Astrocyte (in vitro differentiated cells and primary cell): ENCODE measurements at regions not wholly inside any gene's neighbourhood (a gene's known extent, or its start where the extent isn't known, plus 50 kb on each side); places are given as distances from the start of the nearest gene placed in this dataset.

Experiments
- DNase-seq: peaks from one replicate; pipeline ENCODE4 v3.0.0-alpha.2; 2010; ENCODE audit warnings: low read depth
- FAIRE-seq: peaks from 2 replicates; lab custom pipeline; 2011; peaks lifted over from hg19 to GRCh38; lab: Jason Lieb, UNC
- H2AFZ ChIP-seq: 2 replicates; pipeline ENCODE4 v1.6.0; 2012; ENCODE audit warnings: low read depth, low read length, inconsistent platforms
- H3K27ac ChIP-seq: 2 replicates; pipeline ENCODE4 v1.5.1; 2011; ENCODE audit warnings: low read depth, low read length, inconsistent platforms
- H3K27me3 ChIP-seq: 2 replicates; pipeline ENCODE4 v1.6.0; 2011; ENCODE audit warnings: low read length, inconsistent platforms; ENCODE audit not compliant: insufficient read depth
- H3K36me3 ChIP-seq: 2 replicates; pipeline ENCODE4 v1.5.1; 2011; ENCODE audit warnings: low read length, inconsistent platforms; ENCODE audit not compliant: insufficient read depth
- H3K4me1 ChIP-seq: 2 replicates; pipeline ENCODE4 v1.5.1; 2011; ENCODE audit warnings: low read length, inconsistent platforms; ENCODE audit not compliant: insufficient read depth
- H3K4me2 ChIP-seq: 2 replicates; pipeline ENCODE4 v1.6.0; 2012; ENCODE audit warnings: low read length, inconsistent platforms
- H3K4me3 ChIP-seq: 2 replicates; pipeline ENCODE4 v1.5.1; 2011; ENCODE audit warnings: low read depth, mild to moderate bottlenecking, low read length, inconsistent platforms; ENCODE audit not compliant: insufficient read depth
- H3K79me2 ChIP-seq: 2 replicates; pipeline ENCODE4 v1.6.0; 2012; ENCODE audit warnings: mild to moderate bottlenecking, low read length, inconsistent platforms; ENCODE audit not compliant: insufficient read depth
- H3K9ac ChIP-seq: 2 replicates; pipeline ENCODE4 v1.6.0; 2012; ENCODE audit warnings: mild to moderate bottlenecking, low read length, inconsistent platforms
- H3K9me3 ChIP-seq: 2 replicates; pipeline ENCODE4 v1.5.1; 2012; ENCODE audit warnings: low read depth, mild to moderate bottlenecking, low read length, inconsistent platforms; ENCODE audit not compliant: insufficient read depth
- H4K20me1 ChIP-seq: 2 replicates; pipeline ENCODE4 v1.6.0; 2012; ENCODE audit warnings: low read length, inconsistent platforms; ENCODE audit not compliant: insufficient read depth
- H3K27ac Mint-ChIP-seq: one replicate; pipeline ENCODE4 v1.8.0; 2021; ENCODE audit warnings: mild to moderate bottlenecking, mixed read lengths; ENCODE audit not compliant: unreplicated experiment
- H3K27me3 Mint-ChIP-seq: one replicate; pipeline ENCODE4 v1.8.0; 2021; ENCODE audit warnings: low read depth, mixed read lengths; ENCODE audit not compliant: unreplicated experiment
- H3K36me3 Mint-ChIP-seq: one replicate; pipeline ENCODE4 v1.8.0; 2021; ENCODE audit warnings: low read depth, mixed read lengths; ENCODE audit not compliant: unreplicated experiment
- H3K4me1 Mint-ChIP-seq: one replicate; pipeline ENCODE4 v1.8.0; 2021; ENCODE audit warnings: low read depth, mixed read lengths; ENCODE audit not compliant: unreplicated experiment
- H3K4me3 Mint-ChIP-seq: one replicate; pipeline ENCODE4 v1.8.0; 2021; ENCODE audit warnings: mild to moderate bottlenecking, moderate library complexity, mixed read lengths; ENCODE audit not compliant: unreplicated experiment
- H3K9me3 Mint-ChIP-seq: one replicate; pipeline ENCODE4 v1.8.0; 2021; ENCODE audit warnings: mild to moderate bottlenecking, mixed read lengths; ENCODE audit not compliant: unreplicated experiment
- CTCF ChIP-seq: IDR thresholded peaks from 2 replicates; pipeline ENCODE4 v1.5.1; 2011; ENCODE audit warnings: low read depth, mild to moderate bottlenecking, inconsistent platforms, low read length, moderate library complexity; ENCODE audit not compliant: insufficient read depth
- EZH2 ChIP-seq: IDR thresholded peaks from 2 replicates; pipeline ENCODE4 v1.6.1; 2012; ENCODE audit warnings: mild to moderate bottlenecking, low read length, inconsistent platforms; ENCODE audit not compliant: insufficient read depth

GRCh38 chr3:36165509-36166290 is 214.6 kb upstream of the STAC start:
- FAIRE-seq = no peak

GRCh38 chr3:36166477-36166876 is 213.8 kb upstream of the STAC start:
- Histone ChIP-seq H3K4me2 (peak overlapping the region; percentile 37), H3K27me3 (no peaks in the 10 kb centered on the region), H3K9ac (no peak overlapping the region), H4K20me1 (no peaks in the 10 kb centered on the region), H3K27ac (peak overlapping the region; percentile 14), H3K36me3 (no peaks in the 10 kb centered on the region), H3K79me2 (no peaks in the 10 kb centered on the region), H3K4me3 (no peak overlapping the region), H2AFZ (no peak overlapping the region), H3K9me3 (no peaks in the 10 kb centered on the region), H3K4me1 (peaks cover 3% of the 10 kb centered on the region)
- Mint-ChIP-seq H3K4me1 (peaks cover 12% of the 10 kb centered on the region), H3K36me3 (no peaks in the 10 kb centered on the region), H3K9me3 (no peaks in the 10 kb centered on the region), H3K27me3 (no peaks in the 10 kb centered on the region), H3K4me3 (no peak overlapping the region), H3K27ac (peak overlapping the region; percentile 72)
- FAIRE-seq (peak; percentile 97), DNase-seq (peak; percentile 85)
- no peak for TF ChIP-seq EZH2
- TF ChIP-seq CTCF = no peak

More at GRCh38 chr3:36165509-36166290, 214.6 kb upstream of the STAC start:
- Histone ChIP-seq H3K9me3 (no peaks in the 10 kb centered on the region), H3K36me3 (no peaks in the 10 kb centered on the region), H3K27ac (peak overlapping the region; percentile 14), H3K4me1 (peaks cover 3% of the 10 kb centered on the region), H3K27me3 (no peaks in the 10 kb centered on the region), H4K20me1 (no peaks in the 10 kb centered on the region), H3K9ac (no peak overlapping the region), H2AFZ (no peak overlapping the region), H3K4me3 (no peak overlapping the region), H3K4me2 (peak overlapping the region; percentile 37), H3K79me2 (no peaks in the 10 kb centered on the region)
- Mint-ChIP-seq H3K27me3 (no peaks in the 10 kb centered on the region), H3K27ac (peak overlapping the region; percentile 72), H3K4me1 (peaks cover 12% of the 10 kb centered on the region), H3K9me3 (no peaks in the 10 kb centered on the region), H3K4me3 (no peak overlapping the region), H3K36me3 (no peaks in the 10 kb centered on the region)
- no peak for DNase-seq
- TF ChIP-seq EZH2 = no peak

- no peaks in the 10 kb centered on the region for H4K20me1 ChIP-seq
- H3K27me3 Mint-ChIP-seq = no peaks in the 10 kb centered on the region
- H3K27me3 ChIP-seq = no peaks in the 10 kb centered on the region
- no peak overlapping the region for H3K4me2 ChIP-seq
- peaks cover 4% of the 10 kb centered on the region for H3K4me1 ChIP-seq
- no peak overlapping the region for H2AFZ ChIP-seq
- H3K27ac Mint-ChIP-seq = no peak overlapping the region
- no peaks in the 10 kb centered on the region for H3K79me2 ChIP-seq
- no peak overlapping the region for H3K9ac ChIP-seq
- peaks cover 12% of the 10 kb centered on the region for H3K4me1 Mint-ChIP-seq
- H3K36me3 Mint-ChIP-seq = no peaks in the 10 kb centered on the region
- H3K27ac ChIP-seq = no peak overlapping the region
- no peaks in the 10 kb centered on the region for H3K9me3 ChIP-seq
- FAIRE-seq (no peak), DNase-seq (no peak)
- peaks cover 2% of the 10 kb centered on the region for H3K9me3 Mint-ChIP-seq
- TF ChIP-seq CTCF = no peak
- no peak for TF ChIP-seq EZH2
- no peak overlapping the region for H3K4me3 Mint-ChIP-seq
- no peaks in the 10 kb centered on the region for H3K36me3 ChIP-seq
- H3K4me3 ChIP-seq = no peak overlapping the region
These were observed 207.6 kb upstream of the STAC start for GRCh38 chr3:36172699-36173098.
